ENCODE measurements at regions not wholly inside any gene's neighbourhood (a gene's known extent, or its start where the extent isn't known, plus 50 kb on each side); places are given as distances from the start of the nearest gene placed in this dataset.

DNA sequence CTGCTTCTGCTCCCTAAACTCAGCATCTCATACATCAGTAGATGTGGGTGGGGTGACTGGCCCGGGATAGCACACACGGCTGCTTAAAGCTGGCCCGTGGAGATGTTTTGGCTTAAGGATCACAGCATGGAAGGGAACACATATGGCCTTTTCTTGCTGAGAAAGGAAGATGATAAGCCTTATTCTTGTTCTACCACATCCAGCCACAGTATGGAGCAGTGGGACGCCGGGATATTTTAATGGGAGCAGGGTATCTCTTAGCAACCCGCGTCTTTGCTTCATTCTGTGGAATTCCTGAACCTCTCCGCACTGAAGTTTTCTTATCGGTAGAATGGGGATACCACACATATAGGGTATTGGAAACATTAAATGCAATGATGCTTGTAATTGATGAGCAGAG lies 94.1 kb upstream of the PROK2 start:
- H3K27me3 ChIP-seq (ENCODE audit: control insufficient read depth, insufficient read depth, low read length), result 0 out of 2 replicates have a peak, but pooled peaks cover 2% of the 10 kb centered on the region
- in situ Hi-C loops (cut with HindIII; ENCODE audit: low pct_unique_long_range_greater_than_20kb, low sequenced_read_pairs), result no loop called here

DNA sequence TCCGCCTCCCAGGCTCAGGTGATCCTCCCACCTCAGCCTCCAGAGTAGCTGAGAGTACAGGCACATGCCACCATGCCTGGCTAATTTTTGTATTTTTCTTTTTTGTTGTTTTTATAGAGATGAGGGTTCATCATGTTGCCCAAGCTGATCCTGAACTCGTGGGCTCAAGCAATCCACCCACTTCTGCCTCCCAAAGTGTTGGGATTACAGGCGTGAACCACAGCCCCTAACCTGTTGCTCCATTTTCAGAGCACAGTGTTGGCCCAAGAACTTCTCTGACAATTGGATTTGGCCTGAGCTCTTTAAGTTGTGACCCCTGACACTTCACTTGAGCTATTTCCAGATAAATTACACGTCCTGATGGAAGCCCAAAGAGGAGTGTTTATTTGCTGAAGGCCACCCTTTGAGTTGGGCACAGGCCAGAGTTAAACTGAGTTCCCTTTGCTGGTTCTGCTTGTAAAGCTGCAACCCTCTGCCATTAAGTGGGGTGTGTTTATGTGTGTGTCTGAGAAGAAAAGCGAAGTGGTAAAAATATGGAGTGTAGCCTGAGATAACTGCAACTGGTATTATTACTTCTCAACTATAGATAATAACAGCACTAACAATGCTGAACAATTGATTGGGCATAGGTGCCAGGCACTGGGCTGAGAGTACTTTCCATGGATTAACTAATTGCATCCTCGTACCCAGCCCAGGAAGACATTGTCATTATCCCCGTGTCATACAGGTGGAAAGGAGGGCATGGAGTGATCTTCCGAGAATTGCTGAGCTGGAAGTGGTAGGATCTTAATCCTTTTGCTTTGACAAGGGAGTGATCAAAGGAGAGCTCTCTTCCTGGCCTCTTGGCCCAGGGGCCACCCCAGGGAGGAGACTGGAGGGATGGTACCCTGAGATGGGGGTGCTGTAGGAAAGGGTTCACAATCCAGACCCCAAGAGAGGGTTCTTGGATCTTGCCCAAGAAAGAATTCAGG lies 91.5 kb upstream of the PROK2 start:
- in situ Hi-C loops (cut with HindIII; ENCODE audit: low pct_unique_long_range_greater_than_20kb, low sequenced_read_pairs), result no loop called here
- TF ChIP-seq SIN3A (IDR thresholded peaks at IDR 0.05; ENCODE audit: borderline replicate concordance, insufficient read depth, low read depth, low read length), result no peak
- TF ChIP-seq POLR2AphosphoS5 (IDR thresholded peaks at IDR 0.05; ENCODE audit: low read depth, low read length), result no peak
- TF ChIP-seq TCF7L2 (IDR thresholded peaks at IDR 0.05; ENCODE audit: low read depth, low read length), result no peak
- TF ChIP-seq CTCF (IDR thresholded peaks at IDR 0.05), result no peak
- CTCF ChIA-PET, result interaction anchor here (0.6 kb wide), 1 partner anchor 210 kb away, joined by 8 read pairs; no protein-coding TSS in a partner anchor
- DNase-seq (ENCODE audit: low read depth, low spot score), result no peak
- ATAC-seq, result no peak
- no peaks in the 10 kb centered on the region for H3K4me1 ChIP-seq (ENCODE audit: control insufficient read depth, insufficient read depth, low read length)
- BruUV-seq (replicated peaks), result no TSS peak
- 0 out of 2 replicates have a peak, but pooled peaks cover 2% of the 10 kb centered on the region for H3K27me3 ChIP-seq (ENCODE audit: control insufficient read depth, insufficient read depth, low read length)
- H3K4me3 ChIP-seq (ENCODE audit: low read depth in 2 of 2, low read length in 2 of 2), result no peak overlapping the region
- POLR2A ChIA-PET, result no interaction called here
- no peaks in the 10 kb centered on the region for H3K9me3 ChIP-seq (ENCODE audit: control insufficient read depth, insufficient read depth, low read depth, low read length)
- H3K27ac ChIP-seq (ENCODE audit: low read length), result no peak overlapping the region
- intact Hi-C loops (cut with micrococcal nuclease; ENCODE audit: unreplicated experiment), result loop anchor here (10.0 kb wide), 1 partner anchor 938 kb away; no protein-coding TSS in a partner anchor
- no peaks in the 10 kb centered on the region for H3K36me3 ChIP-seq (ENCODE audit: control insufficient read depth, insufficient read depth, low read length)

More for the DNA sequence above, 94.1 kb upstream of the PROK2 start:
- Histone ChIP-seq H3K4me3 (ENCODE audit: low read depth in 2 of 2, low read length in 2 of 2) (no peak overlapping the region), H3K36me3 (ENCODE audit: control insufficient read depth, insufficient read depth, low read length) (no peaks in the 10 kb centered on the region), H3K4me1 (ENCODE audit: control insufficient read depth, insufficient read depth, low read length) (no peaks in the 10 kb centered on the region), H3K9me3 (ENCODE audit: control insufficient read depth, insufficient read depth, low read depth, low read length) (no peaks in the 10 kb centered on the region), H3K27ac (ENCODE audit: low read length) (no peak overlapping the region)
- TF ChIP-seq POLR2AphosphoS5 (IDR thresholded peaks at IDR 0.05; ENCODE audit: low read depth, low read length) (no peak), SIN3A (IDR thresholded peaks at IDR 0.05; ENCODE audit: borderline replicate concordance, insufficient read depth, low read depth, low read length) (no peak), CTCF (IDR thresholded peaks at IDR 0.05) (no peak), TCF7L2 (IDR thresholded peaks at IDR 0.05; ENCODE audit: low read depth, low read length) (no peak)
- TF ChIP-seq, protein P1, sequence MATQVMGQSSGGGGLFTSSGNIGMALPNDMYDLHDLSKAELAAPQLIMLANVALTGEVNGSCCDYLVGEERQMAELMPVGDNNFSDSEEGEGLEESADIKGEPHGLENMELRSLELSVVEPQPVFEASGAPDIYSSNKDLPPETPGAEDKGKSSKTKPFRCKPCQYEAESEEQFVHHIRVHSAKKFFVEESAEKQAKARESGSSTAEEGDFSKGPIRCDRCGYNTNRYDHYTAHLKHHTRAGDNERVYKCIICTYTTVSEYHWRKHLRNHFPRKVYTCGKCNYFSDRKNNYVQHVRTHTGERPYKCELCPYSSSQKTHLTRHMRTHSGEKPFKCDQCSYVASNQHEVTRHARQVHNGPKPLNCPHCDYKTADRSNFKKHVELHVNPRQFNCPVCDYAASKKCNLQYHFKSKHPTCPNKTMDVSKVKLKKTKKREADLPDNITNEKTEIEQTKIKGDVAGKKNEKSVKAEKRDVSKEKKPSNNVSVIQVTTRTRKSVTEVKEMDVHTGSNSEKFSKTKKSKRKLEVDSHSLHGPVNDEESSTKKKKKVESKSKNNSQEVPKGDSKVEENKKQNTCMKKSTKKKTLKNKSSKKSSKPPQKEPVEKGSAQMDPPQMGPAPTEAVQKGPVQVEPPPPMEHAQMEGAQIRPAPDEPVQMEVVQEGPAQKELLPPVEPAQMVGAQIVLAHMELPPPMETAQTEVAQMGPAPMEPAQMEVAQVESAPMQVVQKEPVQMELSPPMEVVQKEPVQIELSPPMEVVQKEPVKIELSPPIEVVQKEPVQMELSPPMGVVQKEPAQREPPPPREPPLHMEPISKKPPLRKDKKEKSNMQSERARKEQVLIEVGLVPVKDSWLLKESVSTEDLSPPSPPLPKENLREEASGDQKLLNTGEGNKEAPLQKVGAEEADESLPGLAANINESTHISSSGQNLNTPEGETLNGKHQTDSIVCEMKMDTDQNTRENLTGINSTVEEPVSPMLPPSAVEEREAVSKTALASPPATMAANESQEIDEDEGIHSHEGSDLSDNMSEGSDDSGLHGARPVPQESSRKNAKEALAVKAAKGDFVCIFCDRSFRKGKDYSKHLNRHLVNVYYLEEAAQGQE (IDR thresholded peaks at IDR 0.05; ENCODE audit: insufficient read depth in 1 of 2, low read depth in 2 of 2, low read length in 1 of 2), result no peak
- ChIA-PET CTCF (interaction anchor here (0.6 kb wide), 1 partner anchor 51 kb away, joined by 4 read pairs; no protein-coding TSS in a partner anchor), POLR2A (no interaction called here)
- no TSS peak for BruUV-seq (replicated peaks)
- intact Hi-C loops (cut with micrococcal nuclease; ENCODE audit: unreplicated experiment), result loop anchor here (10.0 kb wide), 1 partner anchor 936 kb away; no protein-coding TSS in a partner anchor
- ATAC-seq (no peak), DNase-seq (ENCODE audit: low read depth, low spot score) (no peak)
